HepG2 (cell line): ENCODE measurements at regions not wholly inside any gene's neighbourhood (a gene's known extent, or its start where the extent isn't known, plus 50 kb on each side); places are given as distances from the start of the nearest gene placed in this dataset.

Source experiments
- DNMT3B ChIP-seq: conservative IDR thresholded peaks from 2 replicates; pipeline ENCODE4 v1.6.1; 2016; ENCODE audit warnings: missing biosample characterization, control low read depth
- ERF ChIP-seq: IDR thresholded peaks from 2 replicates; pipeline ENCODE4 v1.6.1; 2018; ENCODE audit warnings: missing biosample characterization, missing genetic modification reagents
- GABPB1 ChIP-seq: IDR thresholded peaks from 2 replicates; pipeline ENCODE4 v1.6.1; 2016; ENCODE audit warnings: mild to moderate bottlenecking, missing genetic modification reagents, moderate library complexity, missing compliant biosample characterization
- GATAD1 ChIP-seq: IDR thresholded peaks from 2 replicates; pipeline ENCODE4 v1.6.1; 2016; ENCODE audit warnings: missing genetic modification reagents, missing compliant biosample characterization
- GATAD2A ChIP-seq: IDR thresholded peaks from 2 replicates; pipeline ENCODE4 v1.6.1; 2016
- HBP1 ChIP-seq: IDR thresholded peaks from 2 replicates; pipeline ENCODE4 v1.6.1; 2016; ENCODE audit warnings: low read depth, control low read depth
- IRF9 ChIP-seq: sonication (generic); formaldehyde crosslinking; IDR thresholded peaks from 2 replicates; pipeline ENCODE4 v1.8.0; 2022; ENCODE audit warnings: missing genetic modification reagents, mild to moderate bottlenecking, borderline replicate concordance
- NCOA1 ChIP-seq: sonication (generic); formaldehyde crosslinking; IDR thresholded peaks from 2 replicates; pipeline ENCODE4 v1.9.0; 2021; ENCODE audit warnings: missing genetic modification reagents
- SNAI1 ChIP-seq: sonication (generic); formaldehyde crosslinking; IDR thresholded peaks from 2 replicates; pipeline ENCODE4 v1.5.0; 2020; ENCODE audit warnings: mild to moderate bottlenecking, missing genetic modification reagents, borderline replicate concordance
- TBP ChIP-seq: sonication (generic); formaldehyde crosslinking; IDR thresholded peaks from 2 replicates; pipeline ENCODE4 v1.5.0; 2020; ENCODE audit warnings: missing genetic modification reagents
- ZBTB34 ChIP-seq: sonication (generic); formaldehyde crosslinking; IDR thresholded peaks from 2 replicates; pipeline ENCODE4 v1.8.0; 2022; ENCODE audit warnings: mild to moderate bottlenecking, missing genetic modification reagents
- ZFP62 ChIP-seq: sonication (generic); formaldehyde crosslinking; IDR thresholded peaks from 2 replicates; pipeline ENCODE4 v1.4.0; 2020; ENCODE audit warnings: missing genetic modification reagents
- ZMYM2 ChIP-seq: sonication (generic); formaldehyde crosslinking; IDR thresholded peaks from 2 replicates; pipeline ENCODE4 v1.8.0; 2022; ENCODE audit warnings: mild to moderate bottlenecking, missing genetic modification reagents
- ZNF180 ChIP-seq: sonication (generic); formaldehyde crosslinking; IDR thresholded peaks from 2 replicates; pipeline ENCODE4 v1.4.0; 2020; ENCODE audit warnings: low read depth, missing genetic modification reagents, borderline replicate concordance
- ZNF574 ChIP-seq: sonication (generic); formaldehyde crosslinking; IDR thresholded peaks from 2 replicates; pipeline ENCODE4 v1.4.0; 2020; ENCODE audit warnings: missing genetic modification reagents
- ZNF674 ChIP-seq: sonication (generic); formaldehyde crosslinking; IDR thresholded peaks from 2 replicates; pipeline ENCODE4 v1.5.0; 2020; ENCODE audit warnings: low read depth, mild to moderate bottlenecking, missing genetic modification reagents
- ZNF775 ChIP-seq: sonication (generic); formaldehyde crosslinking; IDR thresholded peaks from 2 replicates; pipeline ENCODE4 v1.4.0; 2020; ENCODE audit warnings: missing genetic modification reagents, mild to moderate bottlenecking, moderate library complexity, borderline replicate concordance
- TF ChIP-seq, protein P1 (sequence below): sonication (generic); formaldehyde crosslinking; IDR thresholded peaks from 2 replicates; pipeline ENCODE4 v1.4.0; 2020; ENCODE audit warnings: missing genetic modification reagents
- TF ChIP-seq, protein P2 (sequence below): sonication (generic); formaldehyde crosslinking; IDR thresholded peaks from 2 replicates; pipeline ENCODE4 v1.4.0; 2020; ENCODE audit warnings: missing genetic modification reagents, mild to moderate bottlenecking, borderline replicate concordance

DNA sequence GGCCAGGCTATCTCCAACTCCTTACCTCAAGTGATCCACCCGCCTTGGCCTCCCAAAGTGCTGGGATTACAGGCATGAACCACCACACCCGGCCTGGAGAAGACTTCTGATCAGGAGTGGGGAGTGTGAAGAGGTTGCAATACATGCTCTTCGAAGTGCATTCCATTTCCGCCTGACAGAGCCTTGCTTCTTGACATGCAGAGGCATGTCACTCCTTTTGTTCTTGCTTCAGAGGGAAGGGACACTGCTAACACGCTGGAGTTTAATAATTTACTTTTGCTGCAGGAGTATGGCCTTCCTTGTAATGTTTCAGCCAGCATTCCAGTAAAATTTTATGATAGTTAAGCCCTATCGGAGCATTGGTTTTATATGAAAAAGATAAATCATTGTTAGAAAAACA is 74.9 kb downstream of the SLC25A47 start (continued):
- no peak for TF ChIP-seq TBP
- no peak for TF ChIP-seq DNMT3B (CRISPR knock-in tag)
- TF ChIP-seq GATAD1 (CRISPR knock-in tag), result 0 out of 2 replicates have a peak, but pooled peaks have one; percentile 16
- TF ChIP-seq IRF9 (CRISPR knock-in tag), result no peak
- TF ChIP-seq HBP1, result no peak
- no peak for TF ChIP-seq SNAI1
- TF ChIP-seq GABPB1 (CRISPR knock-in tag), result 0 out of 2 replicates have a peak, but pooled peaks have one; percentile 34
- TF ChIP-seq ZMYM2 (CRISPR knock-in tag), result 0 out of 2 replicates have a peak, but pooled peaks have one; percentile 36
- TF ChIP-seq ZNF775 (CRISPR knock-in tag), result no peak
- no peak for TF ChIP-seq ZFP62 (CRISPR knock-in tag)
- no peak for TF ChIP-seq ZBTB34 (CRISPR knock-in tag)
- no peak for TF ChIP-seq NCOA1
- TF ChIP-seq, protein P1, sequence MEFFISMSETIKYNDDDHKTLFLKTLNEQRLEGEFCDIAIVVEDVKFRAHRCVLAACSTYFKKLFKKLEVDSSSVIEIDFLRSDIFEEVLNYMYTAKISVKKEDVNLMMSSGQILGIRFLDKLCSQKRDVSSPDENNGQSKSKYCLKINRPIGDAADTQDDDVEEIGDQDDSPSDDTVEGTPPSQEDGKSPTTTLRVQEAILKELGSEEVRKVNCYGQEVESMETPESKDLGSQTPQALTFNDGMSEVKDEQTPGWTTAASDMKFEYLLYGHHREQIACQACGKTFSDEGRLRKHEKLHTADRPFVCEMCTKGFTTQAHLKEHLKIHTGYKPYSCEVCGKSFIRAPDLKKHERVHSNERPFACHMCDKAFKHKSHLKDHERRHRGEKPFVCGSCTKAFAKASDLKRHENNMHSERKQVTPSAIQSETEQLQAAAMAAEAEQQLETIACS (CRISPR knock-in tag), result no peak
- TF ChIP-seq ERF (CRISPR knock-in tag), result no peak
- TF ChIP-seq, protein P2, sequence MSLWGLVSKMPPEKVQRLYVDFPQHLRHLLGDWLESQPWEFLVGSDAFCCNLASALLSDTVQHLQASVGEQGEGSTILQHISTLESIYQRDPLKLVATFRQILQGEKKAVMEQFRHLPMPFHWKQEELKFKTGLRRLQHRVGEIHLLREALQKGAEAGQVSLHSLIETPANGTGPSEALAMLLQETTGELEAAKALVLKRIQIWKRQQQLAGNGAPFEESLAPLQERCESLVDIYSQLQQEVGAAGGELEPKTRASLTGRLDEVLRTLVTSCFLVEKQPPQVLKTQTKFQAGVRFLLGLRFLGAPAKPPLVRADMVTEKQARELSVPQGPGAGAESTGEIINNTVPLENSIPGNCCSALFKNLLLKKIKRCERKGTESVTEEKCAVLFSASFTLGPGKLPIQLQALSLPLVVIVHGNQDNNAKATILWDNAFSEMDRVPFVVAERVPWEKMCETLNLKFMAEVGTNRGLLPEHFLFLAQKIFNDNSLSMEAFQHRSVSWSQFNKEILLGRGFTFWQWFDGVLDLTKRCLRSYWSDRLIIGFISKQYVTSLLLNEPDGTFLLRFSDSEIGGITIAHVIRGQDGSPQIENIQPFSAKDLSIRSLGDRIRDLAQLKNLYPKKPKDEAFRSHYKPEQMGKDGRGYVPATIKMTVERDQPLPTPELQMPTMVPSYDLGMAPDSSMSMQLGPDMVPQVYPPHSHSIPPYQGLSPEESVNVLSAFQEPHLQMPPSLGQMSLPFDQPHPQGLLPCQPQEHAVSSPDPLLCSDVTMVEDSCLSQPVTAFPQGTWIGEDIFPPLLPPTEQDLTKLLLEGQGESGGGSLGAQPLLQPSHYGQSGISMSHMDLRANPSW (CRISPR knock-in tag), result no peak
- no peak for TF ChIP-seq ZNF180 (CRISPR knock-in tag)
- TF ChIP-seq ZNF674 (CRISPR knock-in tag), result no peak
- TF ChIP-seq ZNF574, result no peak
- peak; percentile 74 for TF ChIP-seq GATAD2A (CRISPR knock-in tag)
